ENCODE measurements at regions not wholly inside any gene's neighbourhood (a gene's known extent, or its start where the extent isn't known, plus 50 kb on each side); places are given as distances from the start of the nearest gene placed in this dataset.

DNA sequence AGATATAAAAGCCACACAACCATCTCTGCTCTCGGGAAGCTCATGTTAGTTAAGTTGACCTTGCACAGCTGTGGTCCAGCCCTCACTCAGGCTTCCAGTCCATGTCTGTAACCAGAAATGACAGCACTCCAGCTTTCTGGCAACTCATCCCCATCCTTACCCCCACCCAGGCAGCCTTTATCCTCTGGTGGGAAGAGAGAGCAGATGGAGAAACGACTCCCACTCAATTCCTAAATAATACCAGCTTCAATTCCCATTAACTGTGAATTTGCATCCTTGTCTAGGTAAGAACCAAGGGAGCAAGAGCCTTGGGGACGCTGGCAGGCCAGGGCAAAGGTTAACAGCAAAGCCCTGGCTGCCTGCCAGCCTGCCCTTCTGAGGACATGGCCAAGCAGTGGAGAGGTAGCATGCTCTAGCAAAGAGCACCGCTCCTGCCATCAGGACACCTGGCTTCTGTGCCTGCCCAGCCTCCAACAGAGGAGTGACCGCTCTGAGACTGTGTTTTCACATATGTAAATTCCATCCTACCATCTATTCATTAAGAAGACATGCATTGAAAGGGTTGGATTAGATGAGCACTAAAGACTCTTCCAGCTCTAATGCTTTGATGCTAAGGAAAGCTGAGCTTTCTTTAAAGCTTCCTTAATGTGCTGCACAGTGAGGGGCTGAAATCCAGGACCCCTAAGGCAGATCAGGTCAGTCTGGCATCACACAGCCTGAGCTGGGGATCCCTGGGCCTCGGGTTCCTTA is 236.1 kb downstream of the GRIN2B start:
- no peak for DNase-seq

DNA sequence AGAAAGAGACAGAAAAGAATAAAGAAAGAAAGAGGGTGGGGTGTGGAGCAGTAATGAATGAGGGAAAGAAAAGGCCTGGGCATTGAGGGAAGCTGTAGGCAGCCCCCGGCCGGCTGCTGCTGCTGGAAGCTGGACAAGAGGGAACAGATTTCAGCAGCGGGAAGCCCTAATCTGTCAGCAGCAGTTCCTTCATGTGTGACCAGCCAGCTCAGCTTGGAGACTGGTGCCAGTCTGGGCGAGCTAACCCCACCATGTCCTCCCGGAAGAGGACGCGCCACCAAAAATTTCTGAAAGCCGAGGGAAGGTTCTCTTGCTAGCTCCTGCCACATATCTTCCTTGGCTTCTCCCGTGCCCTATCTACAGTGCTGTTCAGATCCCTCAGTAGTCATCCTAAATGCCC is 236.8 kb downstream of the GRIN2B start:
- DNase-seq = no peak

DNA sequence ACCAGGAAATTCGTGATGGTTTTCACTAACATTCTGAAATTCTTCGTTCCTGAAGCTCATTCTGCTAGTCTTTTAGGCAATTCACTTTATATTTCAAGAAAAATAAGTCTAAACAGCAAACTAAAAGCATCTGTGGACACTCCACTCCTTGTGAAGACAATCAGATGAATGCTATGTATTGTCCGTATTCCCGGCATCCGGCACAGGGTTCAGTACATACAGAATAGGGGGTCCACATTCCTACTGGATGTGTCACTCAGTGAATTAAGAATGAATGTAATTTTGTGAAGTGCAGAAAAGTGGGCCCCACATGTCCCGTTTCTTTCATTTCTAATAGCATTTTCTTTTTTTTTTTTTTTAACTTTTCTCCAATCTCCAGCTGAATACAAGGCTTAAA is 241.3 kb downstream of the GRIN2B start:
- DNase-seq = no peak

DNA sequence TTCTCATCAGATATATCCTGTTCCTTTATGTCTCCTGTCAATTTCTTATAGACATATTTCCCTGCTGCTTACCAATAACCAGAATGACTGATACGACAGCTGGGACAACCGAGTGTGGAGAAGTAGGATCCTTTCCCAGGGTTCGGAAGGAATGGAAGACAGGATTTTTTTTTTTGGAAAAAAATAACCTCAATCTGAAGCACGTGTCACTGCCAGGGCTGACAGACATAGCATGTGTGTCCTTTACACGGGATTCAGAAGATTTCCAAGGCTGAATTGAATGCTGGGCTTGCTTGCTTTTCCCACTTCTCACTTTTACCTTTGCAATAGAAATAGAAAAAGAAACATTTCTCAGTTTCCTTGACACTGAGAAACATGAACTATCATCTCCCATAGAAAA is 245.7 kb downstream of the GRIN2B start:
- no peak for DNase-seq

DNA sequence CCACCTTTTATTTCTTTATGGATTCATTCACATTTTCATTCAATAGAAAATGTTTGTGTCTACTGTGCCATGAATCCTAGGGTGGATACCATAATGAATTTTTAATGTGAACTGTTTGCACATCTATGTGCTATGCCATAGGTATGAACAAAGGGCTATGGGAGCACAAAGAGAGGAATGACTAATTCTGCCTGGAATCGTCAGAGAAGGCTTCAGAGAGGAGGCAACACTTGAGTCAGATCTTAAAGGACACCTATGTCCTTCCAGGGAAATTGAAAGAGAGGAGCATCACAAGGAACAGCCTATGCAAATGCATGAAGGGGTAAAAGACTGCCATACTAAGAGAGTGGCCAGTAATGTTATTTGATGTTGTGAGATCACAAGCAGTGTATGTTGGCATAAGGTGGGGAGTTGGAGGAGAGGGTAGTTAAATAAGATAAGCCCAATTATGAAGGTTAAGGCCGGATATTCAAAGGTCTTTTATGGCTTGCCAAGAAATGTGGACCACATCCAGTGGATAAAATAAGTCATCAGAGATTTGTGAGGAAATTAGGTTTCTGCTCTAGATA is 246.7 kb downstream of the GRIN2B start:
- no peak for DNase-seq

DNA sequence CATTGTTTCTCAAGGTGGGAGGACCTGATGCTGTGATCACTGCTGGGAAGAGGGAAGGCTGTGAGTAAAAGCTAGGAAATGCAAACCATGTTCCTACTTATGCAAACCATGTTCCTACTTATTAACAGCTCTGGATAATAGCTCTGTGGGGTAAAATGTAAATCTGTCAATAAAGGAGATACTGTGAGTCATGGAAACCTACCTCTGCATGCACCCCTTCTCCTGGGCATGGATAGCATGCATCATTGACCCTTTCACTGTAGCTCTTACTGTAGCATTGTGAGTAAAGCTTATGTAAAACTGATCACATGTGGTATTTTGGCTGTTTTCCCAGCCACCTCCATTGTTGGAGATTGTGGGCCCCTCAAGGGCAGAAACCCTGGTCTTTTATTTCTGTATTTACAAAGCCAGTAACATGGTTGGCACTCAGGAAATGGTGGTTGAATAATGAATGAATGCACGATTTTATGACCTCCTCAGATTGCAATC is 253.7 kb downstream of the GRIN2B start:
- DNase-seq = no peak

DNA sequence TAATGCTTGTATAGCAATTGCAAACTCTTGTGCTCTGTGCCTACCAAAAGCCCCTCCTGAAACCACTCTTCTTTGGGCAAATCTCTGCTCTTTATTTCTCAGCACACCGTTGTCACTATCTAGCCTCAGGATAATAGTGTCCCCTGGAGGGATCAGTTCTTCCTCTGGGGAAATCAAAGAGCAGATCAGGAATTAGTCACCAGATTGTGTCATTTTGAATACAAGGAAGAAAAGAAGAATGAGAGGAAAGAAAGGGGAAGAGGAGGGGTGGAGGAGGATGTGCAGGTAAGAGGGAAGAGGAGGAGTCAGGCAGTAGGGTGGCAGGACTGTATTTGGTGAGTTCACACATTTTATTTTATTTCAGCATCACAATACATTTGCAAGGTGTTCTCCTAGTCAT is 256.4 kb downstream of the GRIN2B start:
- DNase-seq = no peak

DNA sequence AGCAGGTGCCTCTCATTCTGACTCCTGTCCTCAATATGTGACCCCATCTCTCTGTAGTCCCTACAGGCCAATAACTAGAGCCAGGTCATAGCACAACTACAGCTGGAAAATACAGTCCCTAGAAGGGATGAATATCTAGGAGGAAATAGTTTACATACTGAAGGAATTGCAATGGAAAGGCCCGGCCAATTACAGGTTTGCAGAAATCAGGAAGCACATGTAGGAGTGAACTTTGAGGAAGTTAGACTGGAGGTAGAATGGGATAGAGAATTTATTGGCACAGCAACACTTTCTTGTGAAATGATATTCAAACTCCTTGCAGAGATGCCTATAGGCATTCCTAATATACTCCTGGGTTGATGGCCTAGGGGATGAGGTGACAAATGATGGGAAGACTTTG is 257.3 kb downstream of the GRIN2B start:
- DNase-seq = no peak

DNA sequence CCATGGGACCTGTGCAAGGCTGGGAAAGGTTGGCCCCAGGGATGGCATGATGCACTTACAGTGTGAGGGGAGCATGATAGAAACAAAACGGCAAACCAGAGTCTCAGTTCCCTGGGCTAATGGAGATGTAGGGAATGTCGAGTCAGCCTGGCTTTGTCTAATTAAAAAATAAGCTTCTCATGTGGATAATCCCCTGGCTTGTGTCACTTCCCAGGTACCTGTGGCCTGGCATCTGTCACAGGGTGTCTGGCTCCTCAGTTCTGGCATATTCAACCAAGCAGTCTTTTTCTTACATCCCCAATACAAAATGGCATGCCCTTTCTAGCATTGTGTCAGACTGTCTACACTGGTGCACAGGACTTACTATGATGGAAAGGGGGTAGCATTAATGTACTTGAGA is 261.4 kb downstream of the GRIN2B start:
- DNase-seq = no peak

DNA sequence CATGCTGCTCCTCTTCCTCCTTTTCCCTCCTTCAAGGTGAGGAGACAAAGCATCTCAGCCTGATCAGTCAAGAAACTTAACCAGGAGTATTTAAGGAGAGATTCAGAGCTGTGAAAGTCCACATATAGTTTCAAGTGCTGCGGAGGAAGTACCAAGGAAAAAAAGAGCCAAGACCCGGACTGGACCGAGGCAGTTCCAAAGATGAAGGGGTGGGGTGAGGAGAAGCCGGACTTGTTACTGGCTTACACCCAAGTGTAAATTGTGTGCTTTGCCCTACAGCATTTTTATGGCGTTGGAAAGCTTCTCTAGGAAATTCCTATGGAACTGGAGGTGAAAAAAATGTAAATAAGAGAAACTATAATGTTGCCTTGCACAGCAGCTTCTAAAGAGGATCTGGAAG is 263.1 kb downstream of the GRIN2B start:
- DNase-seq = no peak

DNA sequence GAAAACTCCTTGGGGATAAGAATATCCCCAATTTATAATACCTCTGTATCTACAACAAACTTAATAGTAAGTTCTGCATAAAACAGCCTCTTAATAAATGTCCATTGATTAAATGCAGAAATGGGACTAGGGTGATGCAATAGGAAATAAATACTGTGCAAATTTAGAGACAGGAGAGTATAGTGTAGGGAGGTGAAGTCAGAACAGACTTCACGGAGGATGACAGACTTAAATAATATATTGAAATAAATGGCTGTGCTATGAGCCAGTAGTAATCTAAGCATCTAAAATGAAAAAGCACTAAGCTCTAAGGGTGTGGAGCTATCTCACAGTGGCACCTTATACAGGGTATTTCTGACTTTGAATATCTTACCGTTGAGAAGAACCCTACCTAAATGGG is 265.3 kb downstream of the GRIN2B start:
- DNase-seq = no peak

DNA sequence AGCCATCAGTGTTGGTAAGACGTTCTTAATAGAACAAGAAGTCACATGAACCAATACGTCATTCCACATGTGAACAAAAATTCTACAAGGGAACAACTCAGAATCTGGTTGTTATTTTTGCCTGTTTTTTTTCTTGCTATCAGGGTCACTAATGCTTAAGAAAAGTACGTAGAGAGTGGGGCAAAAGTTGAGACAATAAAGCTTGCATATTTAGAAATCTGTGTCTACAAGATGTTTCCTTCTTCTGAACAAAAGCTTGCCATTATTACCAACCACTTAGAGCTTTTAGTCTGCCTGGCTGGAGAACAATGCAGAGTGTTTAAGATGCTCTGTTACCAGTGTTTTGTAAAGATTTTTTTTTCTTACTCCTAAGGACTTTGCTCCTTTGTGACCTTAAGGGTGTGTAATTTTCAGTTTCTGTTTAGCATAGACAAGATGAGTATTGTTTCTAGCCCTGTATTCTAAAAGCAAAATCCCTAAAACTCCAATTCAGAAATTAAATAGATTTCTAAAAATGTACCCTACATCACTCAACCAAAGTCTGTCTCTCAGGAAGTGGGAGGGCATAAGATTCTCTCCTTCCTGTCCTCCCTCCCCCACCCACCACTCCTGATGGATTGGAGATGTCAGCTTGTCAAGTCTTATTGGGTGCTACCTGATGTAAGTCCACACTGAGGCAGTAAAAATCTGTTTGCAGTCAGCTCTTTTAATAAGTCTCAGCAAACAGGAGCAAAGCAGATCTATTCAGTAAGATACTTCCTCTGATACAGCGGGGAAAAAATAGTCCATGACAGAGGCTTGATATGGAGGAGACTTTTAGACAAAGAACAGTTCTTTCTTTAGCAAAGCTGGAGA is 267.6 kb downstream of the GRIN2B start:
- DNase-seq = no peak

DNA sequence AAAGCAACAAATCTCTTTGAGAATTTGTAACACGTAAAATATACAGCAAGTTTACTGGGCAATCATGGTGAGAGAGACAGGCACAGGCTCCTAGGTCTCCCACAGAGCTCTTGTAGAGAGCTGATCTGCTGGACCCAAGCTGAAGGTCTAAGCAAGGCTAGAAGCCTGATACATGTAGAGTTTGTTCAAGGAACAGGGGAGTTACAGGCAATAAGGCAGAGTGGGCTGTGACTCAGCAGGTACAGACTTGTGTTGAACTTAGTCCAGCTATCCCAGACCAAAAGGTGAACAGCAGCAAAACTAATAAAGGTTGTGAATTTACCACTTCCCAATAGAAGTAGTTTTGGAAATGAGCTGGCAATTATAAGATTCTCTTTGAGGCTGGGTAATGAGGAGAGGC is 273.6 kb downstream of the GRIN2B start:
- no peak for DNase-seq

DNA sequence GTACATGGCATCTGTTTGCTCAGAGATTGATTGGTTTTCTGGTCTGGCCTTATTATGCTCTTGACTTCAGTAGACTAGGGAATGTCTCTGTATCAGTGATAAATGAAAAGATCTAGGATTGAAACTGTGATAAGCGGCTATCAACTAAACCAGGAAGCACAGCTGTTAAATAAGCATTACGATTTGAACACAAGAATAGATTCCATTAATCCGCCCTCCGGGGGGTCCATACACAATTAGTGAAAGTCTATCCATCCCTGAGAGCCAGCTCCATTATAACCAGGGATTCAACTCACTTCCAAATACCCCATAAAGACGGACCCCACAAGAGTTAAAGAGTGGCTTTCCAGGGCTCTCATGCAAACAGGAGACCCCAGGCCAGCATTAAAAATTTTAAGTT is 279.0 kb downstream of the GRIN2B start:
- DNase-seq = no peak

DNA sequence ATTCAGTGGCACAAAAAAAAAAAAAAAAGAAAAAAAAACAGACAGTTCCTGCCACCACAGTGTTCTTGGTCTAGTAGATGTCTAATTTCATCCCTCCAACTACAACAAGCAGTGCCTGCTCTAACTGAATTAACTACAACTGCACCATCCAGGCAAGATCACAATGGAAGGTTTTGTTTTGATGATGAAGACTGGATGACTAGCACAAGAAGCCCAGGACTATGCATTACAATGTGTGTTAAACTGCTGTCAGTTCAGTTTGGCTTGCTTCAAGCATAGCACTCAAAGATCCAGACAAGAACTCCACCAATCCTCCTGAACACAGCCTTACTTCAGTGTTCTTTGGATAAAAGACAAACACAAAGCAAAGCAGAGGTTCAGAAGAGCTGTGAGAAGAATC is 279.9 kb downstream of the GRIN2B start:
- DNase-seq = no peak

DNA sequence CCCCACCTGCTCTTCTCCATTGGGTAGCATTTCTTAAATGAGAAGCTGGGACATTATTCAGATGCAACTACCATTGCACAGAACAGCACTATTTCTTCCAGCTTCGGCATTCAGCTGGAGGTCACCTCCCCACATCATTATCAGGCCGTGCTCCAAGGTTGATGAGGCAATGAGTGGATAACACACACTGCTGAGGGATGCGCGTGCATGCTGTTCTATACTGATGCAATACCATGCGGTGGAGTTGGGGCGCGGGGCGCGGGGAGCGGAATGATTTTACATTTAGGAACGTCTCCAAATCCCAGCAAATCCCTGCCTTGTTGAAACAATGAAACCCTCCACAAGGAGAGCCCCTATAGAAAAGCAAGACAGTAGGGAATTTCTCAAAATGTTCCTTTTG is 283.4 kb downstream of the GRIN2B start:
- no peak for DNase-seq

DNA sequence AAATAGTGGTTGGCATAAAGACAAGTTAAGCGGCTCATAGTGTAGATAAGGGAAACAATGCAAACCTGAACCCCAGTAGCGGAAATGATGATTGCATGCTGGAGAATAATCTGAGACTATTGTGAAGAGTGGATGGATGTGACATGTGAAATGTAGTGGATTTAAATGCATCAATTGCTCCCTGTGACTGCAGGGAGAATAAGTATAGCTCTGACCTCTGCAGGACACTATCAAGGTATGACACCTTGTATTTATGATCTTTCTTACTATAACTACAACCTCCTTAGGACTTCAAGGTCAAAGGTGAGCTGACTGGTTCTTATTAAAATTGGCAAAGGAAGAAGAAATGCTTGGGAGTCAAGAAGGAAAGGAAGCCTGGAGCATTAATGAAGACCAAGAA is 285.6 kb downstream of the GRIN2B start:
- DNase-seq = no peak

DNA sequence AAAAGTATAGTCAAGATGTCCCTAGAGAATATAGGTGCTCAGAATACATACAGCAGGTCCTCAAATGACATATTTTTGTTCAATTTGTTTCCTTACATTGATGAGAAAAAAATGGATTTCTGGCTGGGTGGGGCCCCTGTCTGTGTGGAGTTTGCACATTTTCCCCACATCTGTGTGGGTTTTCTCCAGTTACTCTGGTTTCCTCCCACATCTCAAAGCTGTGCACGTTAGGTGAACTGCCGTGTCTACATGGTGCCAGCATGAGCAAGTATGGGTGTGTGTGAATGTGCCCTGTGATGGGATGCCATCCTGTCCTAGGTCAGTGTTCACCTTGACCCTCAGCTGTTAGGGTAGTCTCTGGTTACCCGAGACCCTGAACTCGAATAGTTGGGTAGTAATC is 289.1 kb downstream of the GRIN2B start:
- no peak for DNase-seq

DNA sequence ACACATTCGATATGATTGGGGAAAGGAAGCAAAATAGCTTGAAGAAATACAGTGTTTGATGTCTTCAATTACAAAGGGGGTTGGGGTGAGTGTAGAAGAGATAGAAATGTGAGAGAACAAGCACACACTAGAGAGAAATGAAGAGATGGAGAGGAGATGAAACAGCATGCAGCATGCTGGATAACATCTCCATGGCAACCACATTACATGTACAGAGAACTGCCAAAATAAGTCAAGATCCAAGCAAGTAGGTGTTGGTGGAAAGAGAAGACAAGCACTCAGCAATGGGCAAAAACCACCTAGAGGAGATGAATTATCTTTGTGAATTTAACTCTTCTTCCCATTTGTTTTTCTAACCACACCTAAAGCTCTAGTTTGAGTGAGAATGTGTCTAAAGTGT is 289.8 kb downstream of the GRIN2B start:
- no peak for DNase-seq

DNA sequence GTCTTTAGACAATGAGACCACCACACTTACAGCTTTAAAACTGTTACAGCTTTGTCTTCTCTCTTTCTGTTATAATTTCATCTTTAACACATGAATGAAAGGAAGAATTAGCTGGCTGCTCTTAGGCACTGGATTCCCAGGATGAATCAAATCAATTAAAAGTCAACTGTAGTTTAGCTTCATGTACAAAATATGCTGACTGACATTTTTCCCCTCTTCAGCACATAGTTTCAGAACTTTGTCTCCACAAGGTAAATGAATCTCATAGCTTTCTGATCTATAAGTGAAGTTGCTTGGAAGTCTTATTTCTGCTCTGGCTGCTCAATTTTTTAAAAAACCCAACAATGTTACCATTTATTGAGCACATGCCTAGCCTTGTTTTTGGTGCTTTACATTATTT is 293.8 kb downstream of the GRIN2B start:
- no peak for DNase-seq

DNA sequence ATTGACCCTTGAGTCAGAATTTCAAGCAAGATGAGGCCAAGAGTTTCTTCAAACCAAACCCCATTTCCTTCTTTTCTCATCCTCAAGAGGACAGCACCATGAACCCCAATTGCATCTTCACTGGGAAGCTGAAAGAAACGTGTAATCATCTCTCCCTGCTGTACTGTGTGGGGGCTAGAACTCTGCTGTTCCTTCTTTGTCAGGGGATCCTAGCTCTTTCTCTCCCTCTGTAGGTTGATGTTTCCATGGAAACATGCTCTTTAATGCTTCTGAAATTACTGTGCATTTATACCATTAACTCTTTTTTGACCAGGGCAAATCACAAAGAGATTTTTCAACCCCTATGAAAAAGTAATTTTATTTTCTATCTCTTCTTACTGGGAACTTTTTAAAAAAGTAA is 295.1 kb downstream of the GRIN2B start:
- DNase-seq = no peak

DNA sequence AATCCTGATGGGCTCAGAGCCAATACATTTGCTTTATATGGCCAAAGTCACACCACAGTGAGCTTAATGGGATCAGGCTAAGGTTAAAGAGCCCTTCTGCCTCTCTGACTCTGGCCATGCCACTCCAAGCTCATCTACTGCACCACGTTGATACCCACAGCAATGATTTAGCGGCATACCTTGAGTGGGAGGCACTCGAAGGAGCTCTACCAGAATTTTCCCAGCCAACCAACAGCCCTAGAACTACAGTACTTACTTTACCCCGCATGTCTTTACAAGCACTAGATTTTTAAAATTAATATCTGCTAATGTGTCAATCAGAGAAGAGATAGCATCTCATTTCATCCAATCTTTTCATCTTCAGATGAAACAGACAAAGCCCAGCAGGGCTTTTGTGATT is 300.5 kb downstream of the GRIN2B start:
- DNase-seq = no peak

DNA sequence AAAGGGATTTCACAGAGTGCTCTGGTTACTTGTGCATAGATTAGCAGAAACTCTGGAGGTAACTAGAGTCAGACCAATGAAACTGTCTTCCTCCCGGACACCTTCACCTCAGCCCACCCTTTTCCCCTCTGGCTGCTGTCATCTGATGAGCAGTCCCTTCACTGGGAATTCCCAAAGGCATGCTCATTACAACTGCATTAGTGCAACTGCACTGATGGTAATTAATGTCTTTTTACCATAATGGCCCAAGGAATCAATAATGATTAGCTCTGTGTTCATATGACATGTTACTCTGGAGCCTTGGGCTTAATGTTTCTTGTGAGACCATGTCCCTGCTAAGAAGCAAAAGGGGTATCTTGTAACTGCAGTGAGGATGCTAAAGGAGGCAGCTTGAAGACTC is 304.5 kb downstream of the GRIN2B start:
- DNase-seq = no peak

DNA sequence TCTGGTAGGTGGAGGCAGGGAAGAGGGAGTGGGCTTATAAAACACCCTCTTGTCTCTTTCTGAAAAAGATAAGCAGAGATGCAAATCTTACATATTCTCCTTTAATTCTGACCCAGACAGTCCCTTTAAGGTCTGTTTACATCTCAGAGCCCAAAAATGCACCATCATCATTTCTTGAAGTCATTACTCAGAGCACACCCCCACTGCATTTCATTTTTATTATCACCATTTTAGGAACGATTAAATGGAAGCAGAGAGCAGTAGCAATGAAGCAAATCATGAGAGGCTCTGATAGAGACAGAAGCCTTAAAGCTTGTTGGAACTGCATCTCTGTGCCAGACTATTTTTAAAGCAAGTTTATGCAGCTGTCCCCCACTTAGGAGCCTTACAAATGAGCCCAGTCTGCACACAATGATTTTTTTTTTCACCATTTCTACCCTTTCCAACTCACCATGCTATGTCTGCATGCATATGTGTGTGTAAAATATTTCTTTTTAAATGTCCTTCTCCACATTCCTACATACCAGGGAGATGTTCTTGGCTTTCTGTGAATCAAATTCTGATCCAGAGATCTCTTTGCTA is 311.0 kb downstream of the GRIN2B start:
- no peak for DNase-seq

All from DMS 273 treated with DMSO at 0.1 percent for 48 hours (cell line).